ACC112 (cell line): ENCODE measurements at regions not wholly inside any gene's neighbourhood (a gene's known extent, or its start where the extent isn't known, plus 50 kb on each side); places are given as distances from the start of the nearest gene placed in this dataset.

Source experiments
- H2AFZ ChIP-seq: fragments of 200-600 bp; sonication (generic); one replicate; pipeline ENCODE4 v1.6.0; 2017; ENCODE audit warnings: antibody characterized with exemption, low read length; ENCODE audit not compliant: unreplicated experiment
- H3K27ac ChIP-seq: fragments of 200-600 bp; sonication (generic); 2 replicates; pipeline ENCODE4 v1.5.1; 2014; ENCODE audit warnings: low read depth, mild to moderate bottlenecking, antibody characterized with exemption, low read length, moderate library complexity
- H3K27me3 ChIP-seq: fragments of 200-600 bp; sonication (generic); 2 replicates; pipeline ENCODE4 v1.6.1; 2014; ENCODE audit warnings: mild to moderate bottlenecking, antibody characterized with exemption, low read length, moderate library complexity, mixed read lengths; ENCODE audit not compliant: insufficient read depth
- H3K36me3 ChIP-seq: fragments of 200-600 bp; sonication (generic); 2 replicates; pipeline ENCODE4 v1.6.1; 2016; ENCODE audit warnings: mild to moderate bottlenecking, antibody characterized with exemption, low read length, moderate library complexity, mixed read lengths; ENCODE audit not compliant: insufficient read depth
- H3K4me1 ChIP-seq: fragments of 200-600 bp; sonication (generic); one replicate; pipeline ENCODE4 v1.6.1; 2016; ENCODE audit warnings: low read length, mixed read lengths; ENCODE audit not compliant: insufficient read depth, unreplicated experiment, control insufficient read depth
- H3K4me3 ChIP-seq: fragments of 200-600 bp; sonication (generic); 2 replicates; pipeline ENCODE4 v1.5.1; 2014; ENCODE audit warnings: mild to moderate bottlenecking, low read depth, low read length
- H3K79me2 ChIP-seq: fragments of 200-600 bp; sonication (generic); one replicate; pipeline ENCODE4 v1.6.0; 2016; ENCODE audit warnings: low read length; ENCODE audit not compliant: control insufficient read depth, unreplicated experiment, insufficient read depth

DNA sequence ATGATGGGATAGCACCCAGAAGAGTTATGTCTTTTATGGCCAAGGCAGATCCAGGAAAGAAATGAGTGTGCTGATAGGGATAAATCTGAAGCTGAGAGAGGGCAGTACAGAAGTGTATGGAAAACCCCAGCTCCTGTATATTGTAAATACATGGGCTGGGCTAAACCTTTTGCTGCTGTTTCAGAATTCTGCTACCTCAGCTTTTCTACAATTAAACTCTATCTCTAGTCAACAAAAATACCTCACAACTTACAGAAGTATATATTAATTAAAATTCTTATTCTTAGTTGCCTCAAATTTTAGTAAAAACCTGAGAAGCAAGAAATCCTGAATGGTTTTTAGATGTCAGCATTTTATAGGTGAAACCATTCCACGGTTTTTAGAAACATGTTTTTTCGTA lies 889.5 kb upstream of the NXPH2 start:
- H3K27me3 ChIP-seq = no peaks in the 10 kb centered on the region
- H3K79me2 ChIP-seq = no peaks in the 10 kb centered on the region
- no peaks in the 10 kb centered on the region for H3K36me3 ChIP-seq
- H3K4me1 ChIP-seq = no peaks in the 10 kb centered on the region
- no peak overlapping the region for H3K4me3 ChIP-seq
- no peak overlapping the region for H2AFZ ChIP-seq
- no peak overlapping the region for H3K27ac ChIP-seq

DNA sequence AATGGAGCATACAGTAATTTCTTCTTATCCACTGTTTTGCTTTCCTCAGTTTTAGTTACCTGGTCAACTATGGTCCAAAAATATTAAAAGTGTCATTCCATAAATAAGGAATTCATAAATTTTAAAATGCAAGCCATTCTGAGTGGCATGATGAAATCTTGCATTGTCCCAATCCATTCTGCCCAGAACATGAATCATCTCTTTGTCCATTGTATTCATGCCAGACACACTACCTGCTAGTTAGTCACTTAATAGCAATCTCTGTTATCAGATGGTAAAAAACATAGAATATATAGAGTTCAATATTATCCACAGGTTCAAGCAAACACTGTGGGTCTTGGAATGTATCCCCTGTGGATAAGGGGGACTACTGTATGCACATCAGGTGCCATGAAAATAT lies 872.2 kb upstream of the NXPH2 start:
- H3K36me3 ChIP-seq = no peaks in the 10 kb centered on the region

DNA sequence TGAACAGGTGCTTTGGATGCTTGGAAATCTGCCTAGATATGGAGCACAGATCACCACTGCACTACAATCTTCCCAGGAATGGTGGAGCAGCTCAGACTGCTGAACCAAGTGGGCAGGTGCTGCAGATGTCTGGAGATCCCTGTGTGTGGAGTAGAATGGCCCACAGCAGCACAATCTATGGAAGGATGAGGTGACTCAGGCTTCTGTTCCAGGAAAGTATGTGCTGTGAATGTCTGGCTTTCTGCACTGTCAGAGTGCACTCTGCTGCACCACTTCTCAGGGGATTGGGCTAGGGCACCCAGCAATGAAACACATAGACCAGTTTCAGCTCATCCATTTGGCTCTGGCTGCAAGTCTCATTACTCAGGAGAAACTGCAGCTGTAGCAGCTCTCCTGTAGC lies 865.4 kb upstream of the NXPH2 start:
- Histone ChIP-seq H3K4me1 (no peaks in the 10 kb centered on the region), H3K27ac (no peak overlapping the region), H3K4me3 (no peak overlapping the region), H3K79me2 (no peaks in the 10 kb centered on the region), H3K27me3 (no peaks in the 10 kb centered on the region), H2AFZ (no peak overlapping the region), H3K36me3 (no peaks in the 10 kb centered on the region)

More for the DNA sequence above, 872.2 kb upstream of the NXPH2 start:
- Histone ChIP-seq H3K27ac (no peak overlapping the region), H3K4me1 (no peaks in the 10 kb centered on the region), H2AFZ (no peak overlapping the region), H3K4me3 (no peak overlapping the region), H3K79me2 (no peaks in the 10 kb centered on the region), H3K27me3 (no peaks in the 10 kb centered on the region)

DNA sequence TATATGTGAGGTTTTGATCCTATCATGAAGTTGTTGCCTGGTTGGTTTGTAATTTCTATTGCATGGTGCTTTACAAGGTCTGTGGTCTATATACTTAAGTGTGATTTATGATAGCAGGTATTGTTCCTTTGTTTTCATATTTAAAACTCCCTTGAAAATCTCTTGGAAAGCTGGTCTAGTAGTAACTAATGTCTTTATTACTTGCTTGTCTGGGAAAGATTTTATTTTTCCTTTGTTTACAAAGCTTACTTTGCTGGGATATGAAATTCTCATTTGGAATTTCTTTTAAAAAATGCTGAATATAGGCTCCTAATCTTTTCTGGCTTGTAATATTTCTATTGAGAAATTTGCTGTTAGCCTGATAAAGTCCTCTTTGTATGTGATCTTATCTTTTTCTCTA lies 862.9 kb upstream of the NXPH2 start:
- Histone ChIP-seq H3K4me1 (no peaks in the 10 kb centered on the region), H2AFZ (no peak overlapping the region), H3K4me3 (no peak overlapping the region)

DNA sequence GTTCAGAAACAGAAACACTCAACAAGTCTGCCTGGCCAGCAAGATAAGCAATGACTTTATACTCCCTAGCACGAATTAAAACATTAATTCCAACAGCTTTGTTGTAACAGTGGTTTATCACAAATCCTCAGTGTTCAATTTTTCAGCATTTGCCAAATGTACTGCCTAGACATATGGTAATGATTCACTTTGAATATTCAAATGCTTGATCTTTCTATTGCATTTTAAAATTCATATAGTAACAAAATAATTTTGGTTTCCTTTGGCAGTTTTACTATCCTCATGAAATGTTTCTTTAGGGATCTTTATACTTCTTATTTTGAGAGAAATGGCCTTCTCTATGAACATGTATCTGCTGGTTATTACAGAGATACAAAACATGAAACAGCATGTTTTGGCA lies 851.8 kb upstream of the NXPH2 start:
- Histone ChIP-seq H3K36me3 (no peaks in the 10 kb centered on the region), H3K27me3 (no peaks in the 10 kb centered on the region), H3K4me1 (no peaks in the 10 kb centered on the region), H2AFZ (no peak overlapping the region), H3K4me3 (no peak overlapping the region), H3K79me2 (no peaks in the 10 kb centered on the region), H3K27ac (no peak overlapping the region)

More for the DNA sequence above, 862.9 kb upstream of the NXPH2 start:
- Histone ChIP-seq H3K79me2 (no peaks in the 10 kb centered on the region), H3K27me3 (no peaks in the 10 kb centered on the region), H3K27ac (no peak overlapping the region), H3K36me3 (no peaks in the 10 kb centered on the region)

DNA sequence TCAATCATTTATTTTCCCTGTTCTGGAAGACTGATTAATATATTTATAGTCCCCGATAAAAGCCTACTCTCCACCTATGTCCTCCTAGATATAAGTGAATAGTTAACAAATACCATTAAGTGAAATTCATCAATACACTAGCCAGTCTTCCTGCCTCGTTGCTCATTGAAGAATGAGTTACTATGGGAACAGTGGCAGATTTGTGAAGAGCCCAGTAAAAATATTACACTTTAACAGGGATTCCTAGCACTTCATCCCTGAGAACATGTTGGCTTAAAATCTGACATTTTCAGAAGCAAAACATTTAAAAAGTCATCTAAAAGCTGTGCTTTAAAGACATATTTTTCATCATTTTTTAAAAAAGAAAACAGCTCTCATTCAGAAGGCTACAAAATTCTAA lies 848.7 kb upstream of the NXPH2 start:
- H3K27me3 ChIP-seq = no peaks in the 10 kb centered on the region
- H3K79me2 ChIP-seq = no peaks in the 10 kb centered on the region
- no peaks in the 10 kb centered on the region for H3K36me3 ChIP-seq
- no peak overlapping the region for H2AFZ ChIP-seq
- no peak overlapping the region for H3K4me3 ChIP-seq
- H3K27ac ChIP-seq = no peak overlapping the region
- H3K4me1 ChIP-seq = no peaks in the 10 kb centered on the region

DNA sequence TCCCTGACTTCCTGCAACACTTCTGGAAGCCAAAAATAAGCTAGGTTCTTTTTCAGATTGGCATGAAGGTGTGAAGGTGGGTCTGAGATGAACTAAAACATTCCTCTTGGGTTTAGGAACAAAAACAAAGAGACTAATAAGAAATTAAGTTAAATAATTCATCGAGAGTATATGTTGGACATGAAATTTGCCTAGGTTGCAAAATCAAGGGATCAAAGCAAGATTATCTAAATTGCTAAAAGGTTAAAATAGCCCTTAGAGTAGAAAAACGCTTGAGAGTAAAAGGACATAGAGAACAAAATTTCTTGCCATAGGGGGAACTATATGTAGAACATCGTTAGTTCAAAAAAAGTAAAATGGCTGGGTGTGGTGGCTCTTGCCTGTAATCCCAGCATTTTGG lies 845.9 kb upstream of the NXPH2 start:
- no peaks in the 10 kb centered on the region for H3K27me3 ChIP-seq
- H3K36me3 ChIP-seq = no peaks in the 10 kb centered on the region
- H3K27ac ChIP-seq = no peak overlapping the region
- no peak overlapping the region for H3K4me3 ChIP-seq
- H2AFZ ChIP-seq = no peak overlapping the region
- H3K79me2 ChIP-seq = no peaks in the 10 kb centered on the region
- no peaks in the 10 kb centered on the region for H3K4me1 ChIP-seq

DNA sequence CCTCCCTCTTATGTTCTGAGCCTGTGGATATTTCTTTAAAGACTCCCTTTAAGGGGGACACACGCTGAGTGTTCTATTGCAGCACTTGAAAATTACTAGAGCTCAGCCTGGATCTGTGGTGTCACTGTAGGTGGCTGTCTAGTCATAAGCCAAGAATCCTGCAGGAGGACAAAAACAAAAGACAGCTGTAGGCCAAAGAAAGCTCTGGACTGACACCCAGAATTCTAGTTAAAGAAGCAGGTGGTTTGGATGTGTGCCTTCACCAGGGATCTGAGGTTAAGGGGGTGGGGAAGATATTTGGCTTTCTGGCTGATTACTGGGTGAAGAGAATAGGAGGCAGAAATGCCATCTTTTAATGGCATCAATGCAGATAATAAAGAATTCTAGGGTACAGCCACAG lies 842.5 kb upstream of the NXPH2 start:
- H2AFZ ChIP-seq = no peak overlapping the region
- H3K27me3 ChIP-seq = no peaks in the 10 kb centered on the region
- H3K4me3 ChIP-seq = no peak overlapping the region
- no peaks in the 10 kb centered on the region for H3K36me3 ChIP-seq
- H3K79me2 ChIP-seq = no peaks in the 10 kb centered on the region
- no peak overlapping the region for H3K27ac ChIP-seq
- H3K4me1 ChIP-seq = no peaks in the 10 kb centered on the region

DNA sequence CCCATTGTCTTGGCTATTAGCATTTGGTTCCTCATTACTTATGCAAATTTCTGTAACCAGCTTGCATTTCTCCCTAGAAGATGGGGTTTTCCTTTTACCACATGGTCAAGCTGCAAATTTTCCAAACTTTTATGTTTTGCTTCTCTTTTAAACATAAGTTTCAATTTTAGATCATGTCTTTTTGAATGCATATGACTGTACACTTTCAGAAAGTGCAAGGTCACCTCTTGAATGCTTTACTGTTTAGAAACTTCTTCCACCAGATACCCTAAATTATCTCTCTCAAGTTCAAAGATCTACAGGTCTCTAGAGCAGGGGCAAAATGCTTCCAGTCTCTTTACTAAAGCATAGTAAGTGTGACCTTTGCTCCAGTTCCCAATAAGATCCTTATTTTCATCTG lies 837.6 kb upstream of the NXPH2 start:
- H2AFZ ChIP-seq = no peak overlapping the region
- H3K79me2 ChIP-seq = no peaks in the 10 kb centered on the region
- H3K4me3 ChIP-seq = no peak overlapping the region
- H3K27me3 ChIP-seq = no peaks in the 10 kb centered on the region
- no peaks in the 10 kb centered on the region for H3K4me1 ChIP-seq
- no peak overlapping the region for H3K27ac ChIP-seq
- no peaks in the 10 kb centered on the region for H3K36me3 ChIP-seq

DNA sequence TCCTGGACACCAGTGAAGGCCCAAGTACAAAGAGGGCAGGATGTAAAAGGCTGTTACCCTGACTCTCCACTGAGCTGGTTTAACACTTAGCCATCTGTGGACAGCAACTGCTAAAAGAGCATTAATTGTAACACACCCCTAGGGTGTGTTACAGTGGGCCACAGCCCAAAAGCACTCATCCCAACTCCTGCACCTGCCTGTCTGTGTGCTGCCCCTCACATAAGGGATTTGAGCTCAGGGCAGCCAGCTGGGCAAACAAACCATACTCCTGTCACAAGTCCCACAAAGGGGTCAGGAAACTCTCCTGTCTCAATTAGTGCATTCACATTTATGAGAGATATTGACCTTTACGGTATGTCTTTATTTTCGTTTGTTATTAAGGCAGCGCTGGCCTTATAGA lies 833.1 kb upstream of the NXPH2 start:
- Histone ChIP-seq H3K4me1 (no peaks in the 10 kb centered on the region), H3K27me3 (no peaks in the 10 kb centered on the region), H3K79me2 (no peaks in the 10 kb centered on the region), H3K36me3 (no peaks in the 10 kb centered on the region), H3K4me3 (no peak overlapping the region), H2AFZ (no peak overlapping the region), H3K27ac (no peak overlapping the region)

DNA sequence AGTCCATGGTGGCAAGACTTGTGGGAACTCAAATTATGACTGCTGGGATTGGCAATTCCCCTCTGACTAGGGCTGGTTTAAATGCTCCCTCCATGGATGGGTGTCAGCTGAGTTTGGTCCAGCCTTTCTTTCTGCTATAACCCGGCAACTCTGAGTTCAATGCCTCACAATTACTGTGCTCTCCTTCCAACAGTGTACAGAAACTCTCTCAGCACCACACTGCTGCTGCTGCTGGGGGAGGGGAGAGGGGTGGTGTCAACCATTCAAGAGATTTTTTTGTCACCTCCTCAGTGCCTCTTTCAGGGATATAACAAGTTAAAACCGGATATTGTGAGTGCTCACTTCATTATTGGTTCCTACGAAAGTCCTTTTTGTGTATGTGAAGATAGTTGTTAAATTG lies 830.3 kb upstream of the NXPH2 start:
- Histone ChIP-seq H3K4me1 (no peaks in the 10 kb centered on the region), H2AFZ (no peak overlapping the region), H3K79me2 (no peaks in the 10 kb centered on the region), H3K36me3 (no peaks in the 10 kb centered on the region), H3K4me3 (no peak overlapping the region), H3K27me3 (no peaks in the 10 kb centered on the region), H3K27ac (no peak overlapping the region)

DNA sequence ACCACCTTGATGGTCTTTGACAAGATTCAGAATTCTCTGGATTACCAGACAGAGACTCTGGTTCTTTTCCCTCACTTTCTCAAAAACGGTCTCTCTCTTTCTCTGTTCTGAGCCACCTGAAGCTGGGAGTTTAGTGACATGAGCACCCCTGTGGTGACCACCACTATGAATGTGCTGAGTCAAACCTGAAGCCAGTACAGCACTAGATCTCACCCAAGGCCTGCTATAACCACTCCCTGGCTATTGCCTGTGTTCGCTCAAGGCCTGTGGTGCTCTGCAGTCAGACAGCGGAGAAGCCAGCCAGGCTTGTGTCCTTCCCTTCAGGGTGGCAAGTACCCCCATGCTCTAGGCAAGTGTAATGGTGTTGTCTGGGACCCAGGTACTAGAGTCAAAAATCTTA lies 828.9 kb upstream of the NXPH2 start:
- no peaks in the 10 kb centered on the region for H3K79me2 ChIP-seq
- no peak overlapping the region for H3K4me3 ChIP-seq
- H3K36me3 ChIP-seq = no peaks in the 10 kb centered on the region
- no peak overlapping the region for H2AFZ ChIP-seq
- H3K27ac ChIP-seq = no peak overlapping the region
- no peaks in the 10 kb centered on the region for H3K27me3 ChIP-seq
- H3K4me1 ChIP-seq = no peaks in the 10 kb centered on the region
